IPS DF 4.7 (cell line): ENCODE measurements at regions not wholly inside any gene's neighbourhood (a gene's known extent, or its start where the extent isn't known, plus 50 kb on each side); places are given as distances from the start of the nearest gene placed in this dataset.

Experiments
- DNase-seq: peaks from one replicate; pipeline ENCODE4 v3.0.0-alpha.2; 2013; ENCODE audit warnings: low spot score; ENCODE audit errors: extremely low read depth

DNA sequence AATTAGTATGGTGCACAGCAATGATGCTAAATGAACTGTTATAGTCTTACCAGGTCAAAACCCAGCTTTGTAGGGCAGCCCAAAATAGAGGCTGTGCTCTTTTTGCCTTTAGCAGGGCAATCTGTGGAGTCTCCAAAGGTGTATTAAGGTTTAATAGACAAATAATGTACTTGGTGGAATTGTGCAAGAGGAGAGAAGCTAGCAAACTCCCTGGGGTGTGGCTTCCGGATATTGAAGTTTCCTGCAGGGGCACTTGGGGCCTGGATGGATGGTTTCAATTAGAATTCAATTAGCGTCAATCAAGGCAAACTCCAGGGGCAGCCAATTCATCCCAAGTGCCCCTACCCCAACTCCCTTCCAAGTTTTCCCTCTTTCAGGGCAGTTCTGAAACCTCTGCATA, 285.8 kb downstream of the UTP18 start:
- no peak for DNase-seq

DNA sequence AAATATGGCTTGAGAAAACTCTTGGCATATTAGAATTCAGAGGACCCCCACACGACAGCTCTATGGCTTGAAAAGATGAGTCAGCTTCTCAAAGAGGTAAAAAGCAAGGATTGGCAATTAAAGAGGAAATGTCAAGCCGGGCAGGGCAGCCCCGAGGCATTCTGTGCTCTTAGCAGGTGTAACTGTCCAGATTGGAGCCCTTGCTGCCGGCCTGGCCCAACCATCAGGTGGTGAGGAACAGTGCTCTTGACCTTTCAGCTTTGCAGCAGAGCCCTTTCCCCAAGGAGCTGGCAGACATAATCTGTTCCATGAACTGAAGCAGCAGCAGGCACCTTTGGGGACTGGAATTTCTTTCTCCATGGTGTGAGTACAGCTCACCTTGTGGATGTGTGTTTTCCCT, 287.8 kb downstream of the UTP18 start:
- no peak for DNase-seq

DNA sequence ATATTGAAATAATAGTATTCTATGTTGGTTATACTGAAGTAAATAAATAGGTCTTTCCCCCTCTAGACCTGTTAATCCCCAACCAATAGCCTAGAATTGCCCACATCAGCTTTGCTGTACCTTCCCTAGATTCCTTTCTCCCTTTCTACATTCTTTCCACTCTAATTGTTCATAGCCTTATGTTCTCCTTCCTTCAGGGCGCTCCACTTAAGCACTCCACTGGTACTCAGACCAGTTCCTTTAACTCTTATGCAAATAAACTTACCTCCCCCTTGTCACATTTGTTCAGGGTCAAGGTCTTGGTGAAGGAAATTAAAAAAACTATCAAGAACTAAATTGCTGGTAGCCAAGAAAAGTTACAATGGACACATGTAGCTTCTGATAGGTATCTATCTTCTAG, 294.8 kb downstream of the UTP18 start:
- DNase-seq: no peak

DNA sequence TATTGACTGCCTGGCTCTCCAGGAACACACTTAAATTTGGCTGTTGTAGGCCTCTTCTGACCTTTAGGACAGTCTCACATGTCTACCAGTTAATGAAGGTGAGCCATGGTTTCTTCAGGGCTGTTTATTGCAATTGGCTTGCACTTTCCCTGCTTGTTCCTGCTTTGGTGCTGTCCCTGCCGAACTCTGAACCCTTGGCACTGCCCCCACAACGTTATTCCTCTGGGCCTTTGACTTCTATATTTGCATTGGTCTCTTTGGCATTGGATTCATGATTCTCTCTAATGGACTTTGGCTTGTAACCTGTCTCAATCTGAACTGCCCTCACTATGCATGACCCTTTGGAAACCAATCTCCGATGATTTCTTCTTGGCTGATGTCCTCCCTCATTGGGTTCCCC, 299.4 kb downstream of the UTP18 start:
- no peak for DNase-seq

DNA sequence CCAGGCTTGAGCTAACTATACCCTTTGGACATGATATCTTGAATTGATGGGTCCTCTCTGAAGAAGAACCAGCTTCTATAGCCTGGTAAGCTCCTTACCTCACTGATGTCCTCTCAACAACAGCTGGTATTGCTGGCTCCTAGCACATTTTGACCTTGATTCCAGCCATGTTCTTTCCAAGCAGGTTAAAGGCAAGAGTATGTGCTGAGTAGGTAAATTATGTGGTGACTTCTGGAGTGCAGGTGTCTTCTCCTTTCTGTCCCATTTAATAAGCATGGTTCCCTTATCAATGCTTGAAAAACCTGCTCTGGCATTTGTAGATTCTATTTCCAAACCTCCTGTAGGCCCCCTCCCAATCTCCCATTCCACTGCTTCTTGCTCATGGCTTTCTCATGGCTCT, 300.1 kb downstream of the UTP18 start:
- DNase-seq: no peak

DNA sequence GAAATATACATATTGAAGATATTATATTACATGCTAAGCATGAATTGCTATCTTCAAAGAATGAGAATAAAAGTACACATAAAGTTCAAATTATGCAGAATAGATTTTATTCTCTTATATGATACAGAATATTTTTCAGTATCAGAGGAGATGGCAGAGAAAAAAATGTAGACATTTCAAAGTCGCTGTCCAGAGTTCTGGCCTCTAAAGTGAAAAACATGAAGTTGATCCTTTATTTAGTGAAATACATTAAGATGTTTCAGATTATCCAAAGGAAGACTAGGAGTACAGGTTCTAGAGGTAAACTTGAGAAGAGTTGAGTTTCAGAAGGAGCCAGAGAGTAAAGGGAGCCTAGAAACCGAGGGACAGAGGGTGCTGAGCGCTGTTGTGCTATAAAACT, 303.6 kb downstream of the UTP18 start:
- DNase-seq: no peak

DNA sequence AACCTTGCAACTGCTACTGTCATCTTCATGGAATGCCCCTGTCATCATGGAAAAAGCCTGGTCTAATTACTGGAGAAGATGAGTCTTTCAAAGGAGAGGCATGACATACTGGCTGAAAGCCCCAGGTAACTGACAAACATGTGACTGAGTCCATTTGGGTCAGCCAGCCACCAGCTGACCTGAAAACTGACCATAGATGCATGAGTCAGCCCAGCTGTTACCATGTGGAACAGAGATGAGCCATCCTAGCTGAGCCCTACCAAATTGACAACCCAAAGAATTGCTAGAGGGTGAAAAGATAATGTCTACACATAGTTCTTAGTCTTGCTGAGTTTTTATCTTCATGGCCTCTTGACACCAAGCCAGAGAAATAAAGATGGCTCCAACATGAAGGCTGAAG, 311.8 kb downstream of the UTP18 start:
- DNase-seq: no peak
